Cerebellar cortex (tissue), 1 donor: ENCODE measurements at regions not wholly inside any gene's neighbourhood (a gene's known extent, or its start where the extent isn't known, plus 50 kb on each side); places are given as distances from the start of the nearest gene placed in this dataset.
"Not testable (repeated sequence)": the region's sequence is repeated elsewhere in the genome, so short reads cannot be mapped to it uniquely, and the experiment has no call there.

Experiments used
- DNase-seq: peaks from one replicate; pipeline ENCODE4 v3.0.0-alpha.2; 2015; ENCODE audit warnings: low spot score

GRCh38 chr4:134708026-134708425, 506.4 kb upstream of the PABPC4L start:
- DNase-seq = no peak

DNA sequence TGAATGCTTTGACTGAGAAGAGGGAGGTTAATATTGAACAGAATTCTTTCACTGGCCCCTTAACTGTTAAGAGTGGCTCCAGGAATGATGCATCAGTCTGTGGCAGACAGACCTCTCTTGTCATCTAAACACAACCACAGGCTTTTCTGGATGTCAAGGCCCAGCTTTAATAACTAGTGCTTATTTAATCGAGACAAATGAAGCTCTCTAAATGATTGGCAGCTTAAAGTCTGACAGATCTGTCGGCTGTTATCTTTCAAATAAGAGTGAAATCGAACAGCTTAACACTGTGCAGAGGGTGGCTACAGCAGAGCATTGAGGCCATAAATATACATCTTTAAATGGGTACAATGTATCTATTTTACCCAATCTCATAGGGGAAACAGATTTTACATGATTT, 500.8 kb upstream of the PABPC4L start:
- no peak for DNase-seq

- no peak for DNase-seq
Measured at GRCh38 chr4:134700251-134700650, 498.7 kb upstream of the PABPC4L start.

DNA sequence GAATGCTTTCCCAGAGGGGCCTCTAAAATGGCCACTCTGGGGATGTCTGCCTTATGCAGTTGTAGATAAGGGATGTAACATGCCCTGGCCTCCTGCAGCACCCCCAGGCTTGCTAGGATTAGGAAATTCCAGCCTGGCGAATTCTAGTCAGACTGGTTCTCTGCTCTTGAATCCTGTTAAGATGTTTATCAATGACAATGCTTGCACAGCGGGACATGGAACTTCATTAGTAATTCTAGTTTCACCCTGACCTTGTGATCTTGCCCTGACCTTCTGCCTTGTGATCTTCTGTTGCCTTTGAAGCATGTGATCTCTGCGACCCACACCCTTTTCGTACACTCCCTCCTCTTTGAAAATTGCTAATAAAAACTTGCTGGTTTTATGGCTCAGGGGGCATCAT, 497.2 kb upstream of the PABPC4L start:
- DNase-seq = not testable (repeated sequence)

DNA sequence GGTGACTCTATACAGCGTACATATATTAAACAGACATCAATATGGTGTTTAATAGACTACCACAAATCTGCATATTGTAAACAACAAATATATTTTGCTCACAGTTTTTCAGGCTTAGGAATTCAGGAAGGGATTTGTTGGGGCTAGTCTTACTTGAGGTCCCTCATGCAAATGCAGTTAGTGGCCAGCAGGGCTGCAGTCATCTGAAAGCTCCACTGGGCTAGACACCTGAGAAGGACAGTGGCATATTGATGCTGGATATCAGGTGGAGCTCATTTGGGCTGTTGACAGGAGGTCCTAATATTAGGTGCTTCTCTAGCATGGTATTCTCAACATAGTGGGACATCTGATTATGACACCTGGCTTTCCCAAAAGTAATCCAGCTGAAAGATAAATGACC, 493.8 kb upstream of the PABPC4L start:
- no peak for DNase-seq

- DNase-seq = no peak
Measured at GRCh38 chr4:134691915-134692314, 490.3 kb upstream of the PABPC4L start.

- DNase-seq = no peak
Measured at GRCh38 chr4:134687646-134688628, 486.3 kb upstream of the PABPC4L start.

GRCh38 chr4:134677209-134677814, 475.7 kb upstream of the PABPC4L start:
- no peak for DNase-seq

GRCh38 chr4:134668237-134668636, 466.6 kb upstream of the PABPC4L start:
- DNase-seq = no peak

DNA sequence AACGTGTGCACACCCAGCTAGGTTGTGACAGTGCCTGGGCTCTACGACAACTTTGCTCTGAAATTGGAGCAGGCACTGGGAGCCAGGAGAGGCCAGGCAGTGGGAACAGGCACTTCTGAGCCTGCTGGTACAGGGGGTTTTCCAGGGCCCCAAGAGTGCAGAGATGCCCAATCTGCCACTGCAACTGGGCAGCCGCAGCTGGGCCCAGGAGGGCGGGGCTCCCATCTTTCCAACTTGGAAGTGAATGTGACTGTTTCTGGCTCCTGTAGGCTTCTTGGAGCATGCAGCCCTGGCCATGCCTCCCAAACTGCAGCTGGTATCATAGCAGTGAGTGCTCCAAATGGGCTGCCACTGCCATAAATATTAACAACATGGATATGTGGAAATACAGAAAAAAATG, 465.1 kb upstream of the PABPC4L start:
- no peak for DNase-seq

DNA sequence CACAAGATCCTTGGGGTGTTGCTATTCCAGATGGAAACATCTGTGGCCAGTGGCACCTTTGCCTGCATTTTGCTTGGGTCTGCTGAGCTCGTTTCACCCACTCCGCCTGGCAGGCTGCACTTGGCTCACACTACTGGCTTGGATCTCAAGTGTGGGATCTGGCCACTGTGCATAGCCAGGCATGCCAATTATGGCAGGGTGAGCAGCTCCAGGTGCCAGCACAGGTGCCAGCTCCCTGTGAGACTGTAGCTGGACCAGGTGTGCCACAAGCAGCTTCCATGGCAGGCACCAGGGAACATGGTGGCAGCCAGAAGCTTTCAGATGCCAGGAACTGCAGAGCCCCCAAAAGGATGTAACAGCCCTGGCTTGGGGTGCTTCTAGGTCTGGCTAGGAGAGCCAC, 463.8 kb upstream of the PABPC4L start:
- DNase-seq = no peak

GRCh38 chr4:134663742-134664141, 462.2 kb upstream of the PABPC4L start:
- DNase-seq = no peak

DNA sequence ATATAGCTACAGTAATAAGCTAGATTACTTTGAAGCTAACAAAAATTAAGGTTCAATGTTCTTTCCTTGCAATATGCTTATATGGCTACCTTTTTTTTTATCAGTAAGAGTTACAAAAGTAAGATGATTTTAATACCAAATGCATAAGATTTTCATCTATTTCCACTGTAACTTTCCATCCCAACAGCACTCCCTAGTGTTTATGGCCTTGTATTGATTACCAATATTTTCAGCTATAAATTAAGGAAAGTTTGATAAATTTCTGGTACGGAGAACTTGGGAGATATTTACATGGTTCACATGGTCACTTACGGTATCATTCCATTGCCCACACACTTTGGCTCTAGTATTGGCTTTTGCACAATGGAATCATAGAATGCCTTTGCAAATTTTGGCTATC, 448.9 kb upstream of the PABPC4L start:
- no peak for DNase-seq

- no peak for DNase-seq
Measured at GRCh38 chr4:134645778-134646177, 444.2 kb upstream of the PABPC4L start.

DNA sequence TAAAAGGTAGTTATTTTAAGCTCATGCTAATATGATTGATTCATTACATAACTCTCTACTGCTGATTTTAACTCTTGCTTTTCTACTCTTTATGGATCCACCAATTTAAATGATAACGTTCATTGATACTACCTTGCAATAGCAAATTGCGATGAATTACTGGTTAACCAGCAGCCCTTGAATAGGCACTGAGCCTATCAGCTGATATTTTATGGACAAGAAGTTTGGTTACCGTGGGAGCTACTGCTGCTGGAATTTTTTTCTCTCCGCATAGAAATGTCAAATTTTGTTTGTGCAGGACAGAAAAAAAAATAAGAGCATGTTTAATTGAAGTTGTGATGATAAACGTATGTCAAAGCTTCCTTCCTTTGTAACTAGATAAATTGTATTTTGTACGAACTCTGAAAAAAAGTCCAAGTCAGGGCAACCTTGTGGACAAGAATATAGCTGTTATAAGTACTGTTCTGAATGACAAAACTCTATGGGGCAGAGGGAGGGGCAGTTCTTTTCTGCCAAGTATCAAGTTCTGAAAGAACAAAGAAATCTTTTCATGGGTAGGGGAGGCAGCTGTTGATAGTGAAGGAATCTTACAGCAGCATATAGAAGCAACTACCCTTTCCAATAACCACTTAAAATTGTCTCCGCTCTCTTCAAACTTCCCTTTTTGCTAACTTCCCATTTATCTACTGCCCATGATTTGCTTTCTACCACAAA, 434.9 kb upstream of the PABPC4L start:
- DNase-seq = no peak

- no peak for DNase-seq
Measured at GRCh38 chr4:134634301-134634700, 432.7 kb upstream of the PABPC4L start.

- DNase-seq = no peak
Measured at GRCh38 chr4:134632056-134632455, 430.5 kb upstream of the PABPC4L start.

DNA sequence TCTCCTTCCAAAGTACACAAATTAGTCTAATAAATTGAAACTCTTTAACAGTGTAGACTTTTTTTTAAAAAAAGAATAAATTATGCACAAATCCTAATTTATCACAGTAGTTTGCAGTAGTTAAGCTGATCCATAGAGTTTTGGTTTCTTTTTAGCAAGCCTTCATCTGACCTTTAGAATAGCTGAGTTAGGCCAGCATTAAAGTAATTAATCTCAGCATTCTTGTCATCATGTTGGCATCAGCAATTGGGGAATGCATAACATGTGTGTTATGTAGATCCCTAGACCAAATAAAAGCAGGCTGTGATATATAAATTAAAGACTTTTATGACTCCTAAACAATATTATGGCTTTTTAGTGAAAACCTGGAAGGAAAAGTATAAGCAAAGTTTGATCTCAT, 426.5 kb upstream of the PABPC4L start:
- DNase-seq = no peak

DNA sequence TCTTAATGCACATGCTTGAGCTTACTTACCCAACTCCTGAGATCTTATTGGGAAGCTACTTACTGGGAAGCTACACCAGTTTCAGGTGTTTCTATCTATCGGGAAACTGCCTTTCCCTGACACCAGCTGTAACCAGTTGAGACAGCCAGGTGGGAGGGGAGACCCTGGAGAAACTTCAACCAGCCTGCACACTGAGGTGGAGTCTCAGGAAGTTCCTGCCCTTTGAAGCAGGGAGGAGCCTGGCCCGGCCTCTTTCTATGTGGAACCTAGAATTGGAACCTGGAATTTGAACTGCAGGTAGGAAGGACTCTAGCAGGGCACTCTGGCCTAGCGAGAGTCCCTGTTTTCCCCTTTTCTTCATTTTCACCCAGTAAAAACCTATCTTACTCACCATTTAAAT, 425.8 kb upstream of the PABPC4L start:
- DNase-seq = no peak

DNA sequence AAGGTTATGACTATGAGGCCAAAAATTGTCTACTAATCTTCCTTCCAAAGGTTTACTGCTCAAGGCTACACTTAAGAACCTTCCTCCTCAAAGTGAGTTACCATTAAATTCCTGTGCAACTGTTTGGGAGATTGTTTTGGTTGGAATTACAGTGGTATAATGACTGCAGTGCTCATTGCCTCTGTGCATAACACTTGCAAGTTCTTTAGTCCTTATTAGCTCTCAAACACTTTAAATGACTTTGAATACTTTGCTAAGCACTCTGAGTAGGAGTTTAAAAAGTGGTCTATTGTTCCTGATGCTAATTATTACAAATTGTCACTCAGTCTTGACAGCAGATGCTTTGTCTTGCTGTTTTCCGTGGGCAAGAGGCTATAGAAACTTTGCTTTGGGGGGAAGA, 422.8 kb upstream of the PABPC4L start:
- DNase-seq = no peak

DNA sequence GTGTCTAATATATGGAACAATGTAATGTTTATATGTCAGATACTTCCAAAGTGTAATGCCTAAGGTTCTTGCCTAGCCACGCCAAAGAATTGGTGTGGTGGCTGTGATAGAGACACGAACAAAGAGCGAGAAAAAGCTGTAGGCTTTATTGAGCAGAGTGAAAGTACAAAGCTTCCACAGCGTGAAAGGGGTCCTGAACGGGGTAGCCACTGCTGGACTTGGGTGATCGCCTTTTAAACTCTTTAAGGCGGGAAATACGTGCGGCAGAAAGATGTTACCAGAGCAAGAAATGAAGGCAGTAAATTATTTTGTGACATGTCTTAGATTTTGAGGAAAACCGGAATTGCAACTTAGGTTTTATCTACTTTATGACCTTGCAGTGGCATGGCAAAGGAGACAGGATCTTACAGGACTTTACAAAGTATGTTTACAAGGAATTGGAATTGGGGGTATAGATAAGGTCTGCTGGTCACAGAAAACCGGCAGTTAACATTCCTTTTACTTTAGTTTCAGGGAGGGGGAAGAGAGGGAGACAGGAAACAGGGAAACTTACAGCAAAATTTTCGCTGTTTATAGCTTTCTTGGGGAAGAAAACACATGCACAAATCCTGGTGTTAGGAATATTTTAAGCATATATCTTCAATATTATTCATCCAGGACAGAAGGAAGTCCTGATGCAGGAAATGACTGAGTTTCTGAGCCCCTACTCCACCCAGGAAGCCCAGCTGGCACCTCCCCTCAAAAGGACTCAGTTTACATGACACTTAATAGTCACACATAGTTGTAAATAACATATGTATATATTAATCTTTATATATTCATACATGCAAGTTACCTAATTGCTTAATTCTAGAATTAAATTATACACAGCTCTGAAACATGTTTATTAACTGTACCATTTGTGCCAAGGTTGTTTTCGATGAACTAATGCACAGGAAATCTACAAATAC, 421.3 kb upstream of the PABPC4L start:
- not testable (repeated sequence) for DNase-seq

DNA sequence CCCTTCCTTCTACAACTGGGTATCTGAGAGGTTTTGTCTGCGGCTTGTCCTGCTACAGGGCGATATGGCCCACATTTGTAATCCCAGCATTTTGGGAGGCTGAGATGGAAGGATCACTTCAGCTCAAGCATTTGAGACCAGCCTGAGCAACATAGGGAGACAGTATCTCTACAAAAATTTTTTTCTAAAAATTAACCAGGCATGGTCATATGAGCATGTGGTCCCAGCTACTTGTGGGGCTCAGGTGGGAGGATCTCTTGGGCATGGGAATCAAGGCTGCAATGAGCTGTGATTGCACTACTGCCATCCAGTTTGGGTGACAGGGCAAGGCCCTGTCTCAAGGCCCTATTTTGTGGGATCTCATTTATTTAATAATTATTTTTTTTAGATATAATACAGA, 420.6 kb upstream of the PABPC4L start:
- DNase-seq = no peak
